ENCODE measurements at regions not wholly inside any gene's neighbourhood (a gene's known extent, or its start where the extent isn't known, plus 50 kb on each side); places are given as distances from the start of the nearest gene placed in this dataset.

DNA sequence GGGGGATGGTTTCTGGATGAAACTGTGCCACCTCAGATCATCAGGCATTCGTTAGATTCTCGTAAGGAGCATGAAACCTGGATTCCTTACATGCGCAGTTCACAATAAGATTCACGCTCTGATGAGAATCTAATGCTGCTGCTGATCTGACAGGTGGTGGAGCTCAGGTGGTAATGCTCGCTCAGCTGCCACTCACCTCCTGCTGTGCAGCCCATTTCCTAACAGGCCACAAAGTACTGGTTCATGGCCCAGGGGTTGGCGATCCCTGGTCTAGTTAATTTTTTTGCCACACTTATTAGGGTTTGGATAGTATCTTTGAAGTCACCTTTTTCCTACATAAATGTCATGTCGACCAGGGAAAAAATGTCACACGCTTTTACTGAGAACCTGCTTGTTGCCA, 96.8 kb upstream of the MLIP start:
- H3K36me3 Mint-ChIP-seq, result no peaks in the 10 kb centered on the region
- ChIA-PET POLR2A (no interaction called here), CTCF (no interaction called here)
- no peak overlapping the region for H3K27ac Mint-ChIP-seq
- no peaks in the 10 kb centered on the region for H3K4me1 Mint-ChIP-seq (ENCODE audit: low read depth)
- H3K9me3 Mint-ChIP-seq, result no peaks in the 10 kb centered on the region
- no peaks in the 10 kb centered on the region for H3K27me3 Mint-ChIP-seq
- H3K4me3 Mint-ChIP-seq, result no peak overlapping the region
- intact Hi-C loops (cut with micrococcal nuclease), result no loop called here
- no peak for DNase-seq

DNA sequence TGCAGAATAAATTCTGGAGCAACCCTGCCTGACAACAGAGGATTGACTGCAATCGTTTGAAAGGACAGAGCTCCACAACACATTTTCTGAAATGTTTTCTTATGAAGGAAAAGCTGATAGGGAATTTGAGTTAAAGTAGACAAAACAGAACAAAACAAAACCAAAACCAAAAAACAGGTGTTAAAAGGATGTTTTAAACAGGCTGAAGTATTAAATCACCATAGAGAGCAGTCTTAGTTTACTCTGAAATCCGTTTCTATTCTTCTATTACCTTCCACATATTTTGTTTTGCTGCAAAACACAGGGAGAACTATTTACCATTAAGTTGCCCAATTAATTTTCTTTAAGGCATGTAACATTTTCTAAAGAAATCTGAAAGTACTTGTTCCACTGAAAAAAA, 93.4 kb upstream of the MLIP start:
- Mint-ChIP-seq H3K36me3 (no peaks in the 10 kb centered on the region), H3K4me1 (ENCODE audit: low read depth) (no peaks in the 10 kb centered on the region), H3K27me3 (no peaks in the 10 kb centered on the region), H3K9me3 (no peaks in the 10 kb centered on the region), H3K27ac (no peak overlapping the region), H3K4me3 (no peak overlapping the region)
- POLR2A ChIA-PET, result no interaction called here
- CTCF ChIA-PET, result no interaction called here
- DNase-seq, result no peak
- intact Hi-C loops (cut with micrococcal nuclease), result no loop called here

DNA sequence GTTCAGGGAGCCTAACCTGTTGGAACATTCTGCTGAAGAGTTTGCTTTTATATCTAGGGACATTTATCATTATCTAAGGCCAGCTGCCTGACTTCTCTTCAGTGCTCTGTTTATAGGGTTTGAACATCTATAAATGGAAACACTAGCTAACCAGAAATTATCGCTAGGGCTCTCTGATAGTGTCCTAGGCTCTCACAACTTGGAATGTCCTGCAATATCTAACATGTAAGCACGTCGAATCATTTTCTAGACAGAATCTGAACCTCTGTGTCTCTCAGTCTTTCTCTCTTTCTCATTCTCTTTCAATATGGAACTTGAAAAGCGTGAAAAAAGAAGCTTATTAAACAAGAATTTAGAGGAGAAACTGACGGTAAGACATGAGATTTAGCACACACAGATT, 92.5 kb upstream of the MLIP start:
- Mint-ChIP-seq H3K9me3 (no peaks in the 10 kb centered on the region), H3K27ac (no peak overlapping the region)
- CTCF ChIA-PET, result no interaction called here

DNA sequence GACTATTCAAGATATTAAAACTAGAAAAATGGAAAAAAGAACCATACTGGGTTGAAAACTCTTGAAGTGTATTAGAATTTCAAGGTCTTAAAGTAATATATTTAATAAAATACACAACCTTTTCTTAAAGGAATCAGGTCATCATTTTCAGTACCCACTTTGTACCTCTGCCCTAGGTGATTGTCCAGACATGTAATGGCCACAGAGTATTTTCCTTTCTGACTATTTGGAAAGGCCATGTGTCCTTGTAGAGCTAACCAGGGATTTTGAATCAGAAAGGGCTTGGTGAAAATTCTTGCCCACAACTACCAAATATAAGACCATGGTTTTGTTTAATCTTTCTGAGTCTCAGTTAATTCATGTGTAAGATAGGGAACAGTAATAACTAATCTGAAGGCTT, 91.4 kb upstream of the MLIP start:
- Mint-ChIP-seq H3K36me3 (no peaks in the 10 kb centered on the region), H3K9me3 (no peaks in the 10 kb centered on the region), H3K27me3 (no peaks in the 10 kb centered on the region), H3K4me1 (ENCODE audit: low read depth) (no peaks in the 10 kb centered on the region), H3K4me3 (no peak overlapping the region), H3K27ac (no peak overlapping the region)
- POLR2A ChIA-PET, result no interaction called here
- CTCF ChIA-PET, result no interaction called here
- no peak for DNase-seq
- intact Hi-C loops (cut with micrococcal nuclease), result no loop called here

More for the DNA sequence above, 92.5 kb upstream of the MLIP start:
- H3K36me3 Mint-ChIP-seq, result no peaks in the 10 kb centered on the region
- intact Hi-C loops (cut with micrococcal nuclease), result no loop called here
- H3K4me3 Mint-ChIP-seq, result no peak overlapping the region
- POLR2A ChIA-PET, result no interaction called here
- H3K4me1 Mint-ChIP-seq (ENCODE audit: low read depth), result no peaks in the 10 kb centered on the region
- DNase-seq, result no peak
- H3K27me3 Mint-ChIP-seq, result no peaks in the 10 kb centered on the region

DNA sequence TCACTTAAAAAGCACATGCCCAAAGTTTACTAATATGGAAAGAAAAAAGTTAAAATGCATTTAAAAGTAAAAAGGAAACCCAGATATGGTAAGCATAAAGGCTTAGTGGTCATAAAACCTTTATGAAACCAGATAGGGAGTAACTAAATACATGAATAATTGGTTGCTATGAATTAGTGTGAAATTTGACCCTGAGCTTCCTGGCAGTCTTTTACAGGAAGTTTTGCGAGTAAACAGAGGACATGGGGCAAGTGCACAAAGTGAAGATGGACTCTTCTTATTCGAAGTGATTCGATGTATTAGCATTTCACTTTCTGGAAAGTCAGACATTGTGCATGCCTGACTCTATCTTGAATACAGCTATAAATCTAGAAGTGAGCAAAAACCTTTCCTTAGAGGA, 90.9 kb upstream of the MLIP start:
- intact Hi-C loops (cut with micrococcal nuclease), result no loop called here
- no peak for DNase-seq
- CTCF ChIA-PET, result no interaction called here
- no peaks in the 10 kb centered on the region for H3K9me3 Mint-ChIP-seq
- H3K27me3 Mint-ChIP-seq, result no peaks in the 10 kb centered on the region
- H3K27ac Mint-ChIP-seq, result no peak overlapping the region
- H3K4me3 Mint-ChIP-seq, result no peak overlapping the region
- H3K4me1 Mint-ChIP-seq (ENCODE audit: low read depth), result no peaks in the 10 kb centered on the region
- no peaks in the 10 kb centered on the region for H3K36me3 Mint-ChIP-seq
- POLR2A ChIA-PET, result no interaction called here

DNA sequence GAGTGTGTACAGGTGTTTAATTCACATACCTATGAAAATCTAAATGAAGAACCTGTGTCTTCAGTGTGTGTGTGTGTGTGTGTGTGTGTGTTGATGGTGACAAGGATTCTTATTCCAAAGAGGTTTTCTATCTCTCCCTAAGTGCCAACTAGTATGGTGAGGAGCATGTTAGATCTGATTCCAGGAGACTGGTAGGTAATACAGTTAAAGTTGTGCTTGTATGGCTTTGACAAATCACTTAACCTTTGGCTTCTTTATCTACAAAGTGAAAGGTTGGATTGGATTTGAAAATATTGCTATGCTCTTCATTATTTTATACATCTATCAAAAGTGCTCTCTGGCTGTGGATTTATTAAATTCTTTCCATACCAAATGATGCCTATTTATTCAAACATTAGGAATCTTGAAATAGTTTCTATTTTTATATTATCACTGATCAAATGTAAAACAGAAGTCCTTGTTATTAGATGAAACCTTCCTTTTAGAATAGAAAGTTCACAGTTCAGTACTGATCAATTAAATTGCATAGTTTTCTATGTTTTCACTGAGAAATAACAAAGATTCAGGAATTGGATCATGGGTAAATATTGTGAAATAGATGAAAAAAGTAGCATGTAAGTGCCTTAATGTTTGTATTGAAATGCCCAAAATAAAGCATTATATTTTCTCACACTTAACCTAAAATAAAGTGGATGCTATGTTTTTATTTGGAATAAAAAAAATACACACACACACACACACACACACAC, 84.4 kb upstream of the MLIP start:
- Mint-ChIP-seq H3K36me3 (no peaks in the 10 kb centered on the region), H3K27ac (no peak overlapping the region)
- POLR2A ChIA-PET, result no interaction called here

DNA sequence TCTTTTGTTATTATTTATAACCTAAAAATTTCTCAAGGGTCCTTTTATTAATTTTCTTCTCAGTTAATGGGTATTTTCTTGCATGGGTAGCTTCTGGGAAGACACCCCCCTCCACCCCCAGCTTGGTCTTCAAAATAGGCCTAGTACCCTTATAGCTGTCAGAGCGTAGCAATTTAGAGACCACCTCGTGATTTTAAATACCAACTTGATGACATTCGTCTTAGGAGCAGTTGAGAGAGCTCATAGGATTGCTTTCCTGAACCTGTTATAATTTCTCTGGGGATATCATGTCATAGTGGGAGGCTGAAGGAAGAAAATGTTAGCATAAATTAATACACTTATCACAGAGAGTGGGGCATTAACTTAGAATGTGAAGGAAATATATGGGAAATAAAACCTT, 83.1 kb upstream of the MLIP start:
- Mint-ChIP-seq H3K4me1 (ENCODE audit: low read depth) (no peaks in the 10 kb centered on the region), H3K36me3 (no peaks in the 10 kb centered on the region), H3K27ac (no peak overlapping the region), H3K9me3 (no peaks in the 10 kb centered on the region), H3K4me3 (no peak overlapping the region), H3K27me3 (no peaks in the 10 kb centered on the region)
- ChIA-PET CTCF (no interaction called here), POLR2A (no interaction called here)
- DNase-seq, result no peak
- intact Hi-C loops (cut with micrococcal nuclease), result no loop called here

More for the DNA sequence above, 84.4 kb upstream of the MLIP start:
- Mint-ChIP-seq H3K4me1 (ENCODE audit: low read depth) (no peaks in the 10 kb centered on the region), H3K27me3 (no peaks in the 10 kb centered on the region), H3K9me3 (no peaks in the 10 kb centered on the region), H3K4me3 (no peak overlapping the region)
- intact Hi-C loops (cut with micrococcal nuclease), result no loop called here
- CTCF ChIA-PET, result no interaction called here
- DNase-seq, result no peak

DNA sequence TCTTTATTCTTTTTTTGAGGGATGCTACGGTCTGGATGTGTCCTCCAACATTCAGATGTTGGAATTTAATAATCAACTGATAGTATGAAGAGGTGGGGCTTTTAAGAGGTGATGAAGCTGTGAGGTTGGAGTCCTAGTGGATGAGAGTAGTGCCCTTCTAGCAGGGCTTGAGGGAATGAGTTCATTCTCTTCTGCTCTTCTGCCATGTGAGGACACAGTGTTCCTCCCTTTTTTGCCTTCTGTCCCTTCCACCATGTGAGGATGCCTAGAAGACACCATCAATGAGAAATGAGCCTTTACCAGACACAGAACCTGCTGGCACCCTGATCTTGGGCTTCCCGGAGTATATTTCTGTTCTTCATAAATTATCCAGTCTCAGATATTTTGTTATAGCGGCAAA, 82.1 kb upstream of the MLIP start:
- intact Hi-C loops (cut with micrococcal nuclease), result no loop called here
- POLR2A ChIA-PET, result no interaction called here
- no peak overlapping the region for H3K27ac Mint-ChIP-seq
- no peaks in the 10 kb centered on the region for H3K27me3 Mint-ChIP-seq
- no peaks in the 10 kb centered on the region for H3K4me1 Mint-ChIP-seq (ENCODE audit: low read depth)
- H3K9me3 Mint-ChIP-seq, result no peaks in the 10 kb centered on the region
- H3K4me3 Mint-ChIP-seq, result no peak overlapping the region
- DNase-seq, result no peak
- no peaks in the 10 kb centered on the region for H3K36me3 Mint-ChIP-seq
- CTCF ChIA-PET, result interaction anchor here (0.5 kb wide), 1 partner anchor 48 kb away, joined by 3 read pairs; no protein-coding TSS in a partner anchor

DNA sequence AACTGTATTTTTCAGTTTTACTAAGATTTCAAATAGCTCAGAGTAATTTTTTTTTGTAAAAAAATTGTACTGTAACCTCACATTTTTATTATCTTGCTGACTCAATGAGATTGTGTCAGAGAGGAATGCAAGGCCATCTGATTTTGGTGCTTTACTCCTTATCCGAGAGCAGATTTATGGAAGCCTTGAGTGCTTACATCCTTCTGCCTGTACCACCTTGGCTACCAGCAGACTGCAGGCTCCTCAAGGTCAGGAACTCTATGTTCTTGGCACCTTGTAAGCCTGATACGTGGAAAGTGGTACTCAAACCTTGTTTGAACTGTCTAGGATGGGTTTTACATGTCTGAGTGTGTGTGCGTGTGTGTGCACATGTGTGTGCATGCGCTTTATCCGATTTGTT, 80.1 kb upstream of the MLIP start:
- intact Hi-C loops (cut with micrococcal nuclease), result no loop called here
- ChIA-PET CTCF (no interaction called here), POLR2A (no interaction called here)
- Mint-ChIP-seq H3K9me3 (no peaks in the 10 kb centered on the region), H3K4me3 (no peak overlapping the region), H3K27me3 (no peaks in the 10 kb centered on the region), H3K4me1 (ENCODE audit: low read depth) (no peaks in the 10 kb centered on the region), H3K27ac (no peak overlapping the region), H3K36me3 (no peaks in the 10 kb centered on the region)
- DNase-seq, result no peak

DNA sequence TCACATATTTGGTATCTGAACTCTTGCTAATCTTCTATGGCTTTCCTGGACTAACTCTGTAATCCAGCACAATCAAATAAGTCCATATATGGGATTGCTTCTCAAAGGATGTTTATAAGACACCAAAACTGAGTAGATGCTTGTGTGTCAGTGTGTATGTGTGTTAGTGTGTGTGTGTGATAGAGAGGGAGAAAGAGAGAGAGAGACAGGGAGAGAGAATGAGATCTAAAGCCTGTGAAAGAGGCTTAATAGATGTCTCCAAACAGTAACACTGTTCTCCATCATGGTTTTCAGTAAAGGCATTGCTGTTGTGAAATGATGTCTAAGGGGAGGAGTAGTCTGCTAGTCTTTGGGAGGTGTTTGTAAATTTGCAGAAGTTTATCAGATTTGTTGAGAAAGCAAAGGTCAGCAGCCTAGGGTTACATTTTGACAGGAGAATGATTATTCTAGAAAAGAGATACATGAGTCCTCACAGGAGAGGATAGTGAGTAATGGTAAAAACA, 73.9 kb upstream of the MLIP start:
- ChIA-PET POLR2A (no interaction called here), CTCF (no interaction called here)
- Mint-ChIP-seq H3K36me3 (no peaks in the 10 kb centered on the region), H3K27me3 (peaks cover 2% of the 10 kb centered on the region), H3K4me3 (no peak overlapping the region), H3K9me3 (no peaks in the 10 kb centered on the region), H3K27ac (no peak overlapping the region), H3K4me1 (ENCODE audit: low read depth) (no peaks in the 10 kb centered on the region)
- no peak for DNase-seq
- intact Hi-C loops (cut with micrococcal nuclease), result no loop called here

DNA sequence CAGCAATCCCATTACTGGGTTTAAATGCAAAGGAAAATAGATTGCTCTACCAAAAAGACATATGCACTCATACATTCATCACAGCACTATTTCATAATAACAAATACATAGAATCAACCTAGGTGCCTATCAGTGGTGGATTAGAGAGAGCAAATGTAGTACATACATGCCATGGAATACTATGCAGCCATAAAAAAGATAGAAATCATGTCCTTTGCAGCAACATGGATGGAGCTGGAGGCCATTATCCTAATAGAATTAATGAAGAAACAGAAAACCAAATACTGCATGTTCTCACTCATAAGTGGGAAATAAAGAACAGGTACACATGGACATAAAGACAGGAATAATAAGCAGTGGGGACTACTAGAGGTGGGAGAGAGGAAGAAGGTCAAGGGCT, 70.7 kb upstream of the MLIP start:
- H3K4me1 Mint-ChIP-seq (ENCODE audit: low read depth), result no peaks in the 10 kb centered on the region
- no peaks in the 10 kb centered on the region for H3K36me3 Mint-ChIP-seq
- H3K27ac Mint-ChIP-seq, result no peak overlapping the region
- H3K9me3 Mint-ChIP-seq, result no peaks in the 10 kb centered on the region
- intact Hi-C loops (cut with micrococcal nuclease), result no loop called here
- no peak overlapping the region for H3K4me3 Mint-ChIP-seq
- peaks cover 2% of the 10 kb centered on the region for H3K27me3 Mint-ChIP-seq
- CTCF ChIA-PET, result no interaction called here
- POLR2A ChIA-PET, result no interaction called here
- no peak for DNase-seq

DNA sequence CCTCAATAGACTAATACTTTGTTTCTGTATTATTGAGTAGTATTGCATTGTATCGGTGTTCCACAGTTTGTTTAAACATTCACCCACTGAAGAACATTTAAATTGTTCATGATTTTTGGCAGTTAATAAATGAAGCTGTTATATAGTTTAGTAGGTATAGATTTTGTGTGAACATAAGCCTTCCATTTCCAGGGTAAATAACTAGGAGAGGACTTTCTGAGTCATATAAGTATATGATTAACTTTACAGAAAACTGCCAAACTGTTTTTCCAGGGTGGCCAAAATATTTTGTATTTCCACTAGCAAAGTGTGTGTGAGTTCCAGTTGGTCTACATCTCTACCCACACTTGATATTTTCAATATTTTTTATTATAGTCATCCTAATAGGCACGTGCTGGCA, 70.0 kb upstream of the MLIP start:
- intact Hi-C loops (cut with micrococcal nuclease), result no loop called here
- Mint-ChIP-seq H3K4me3 (no peak overlapping the region), H3K27me3 (peaks cover 2% of the 10 kb centered on the region), H3K27ac (no peak overlapping the region), H3K9me3 (no peaks in the 10 kb centered on the region), H3K4me1 (ENCODE audit: low read depth) (no peaks in the 10 kb centered on the region), H3K36me3 (no peaks in the 10 kb centered on the region)
- ChIA-PET CTCF (no interaction called here), POLR2A (no interaction called here)
- DNase-seq, result no peak

DNA sequence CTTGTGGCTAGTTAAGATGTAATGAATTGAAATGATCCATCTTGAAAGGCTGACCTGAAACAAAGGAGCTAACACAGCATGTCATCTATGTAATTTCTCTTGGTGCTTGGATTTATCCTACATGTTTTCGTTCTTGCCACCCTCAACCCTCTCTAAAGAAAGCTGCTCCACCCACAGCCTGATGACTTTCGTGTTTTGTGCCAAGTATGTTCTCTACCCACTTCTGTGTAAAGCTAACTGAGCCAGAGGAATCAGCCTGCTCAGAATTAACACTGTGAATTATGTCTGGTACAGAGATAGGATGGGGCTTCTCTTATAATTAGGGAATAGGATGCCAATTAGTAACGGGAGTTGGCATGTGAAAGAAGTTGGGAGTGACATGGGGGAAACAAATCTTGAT, 67.9 kb upstream of the MLIP start:
- ChIA-PET CTCF (no interaction called here), POLR2A (no interaction called here)
- no peak overlapping the region for H3K27ac Mint-ChIP-seq
- no peak for DNase-seq
- no peaks in the 10 kb centered on the region for H3K4me1 Mint-ChIP-seq (ENCODE audit: low read depth)
- H3K36me3 Mint-ChIP-seq, result no peaks in the 10 kb centered on the region
- no peaks in the 10 kb centered on the region for H3K9me3 Mint-ChIP-seq
- no peak overlapping the region for H3K4me3 Mint-ChIP-seq
- peaks cover 2% of the 10 kb centered on the region for H3K27me3 Mint-ChIP-seq
- intact Hi-C loops (cut with micrococcal nuclease), result no loop called here
